WTC11 (cell line): ENCODE measurements at regions not wholly inside any gene's neighbourhood (a gene's known extent, or its start where the extent isn't known, plus 50 kb on each side); places are given as distances from the start of the nearest gene placed in this dataset.

Experiments used
- ATAC-seq: fragments of 200-7000 bp; cut with Tn5 transposase; 2 replicates; pipeline ENCODE4 v1.10.0; 2021; ENCODE audit warnings: mild to moderate bottlenecking, moderate library complexity
- CTCF ChIA-PET: fragments of 300-600 bp; sonication (Branson Sonifier 250); formaldehyde crosslinking; loops from one replicate; lab custom pipeline; 2021; ENCODE audit warnings: antibody characterized with exemption; lab: Charles Lee
- POLR2A ChIA-PET: fragments of 350-600 bp; sonication (Branson Sonifier 250); formaldehyde crosslinking; loops from one replicate; lab custom pipeline; 2021; ENCODE audit warnings: antibody characterized with exemption; lab: Charles Lee
- DNase-seq: peaks from one replicate; pipeline ENCODE4 v3.0.0; 2021; ENCODE audit warnings: low spot score
- H3K27ac Mint-ChIP-seq: 2 replicates; pipeline ENCODE4 v1.8.0; 2021; ENCODE audit warnings: mixed read lengths
- H3K27me3 Mint-ChIP-seq: 2 replicates; pipeline ENCODE4 v1.8.0; 2021; ENCODE audit warnings: low read depth, mild to moderate bottlenecking, moderate library complexity, mixed read lengths
- H3K36me3 Mint-ChIP-seq: 2 replicates; pipeline ENCODE4 v1.8.0; 2021; ENCODE audit warnings: mixed read lengths
- H3K4me1 Mint-ChIP-seq: 2 replicates; pipeline ENCODE4 v1.8.0; 2022; ENCODE audit warnings: mixed read lengths
- H3K4me3 Mint-ChIP-seq: 2 replicates; pipeline ENCODE4 v1.8.0; 2021; ENCODE audit warnings: mild to moderate bottlenecking, moderate library complexity, mixed read lengths
- H3K9me3 Mint-ChIP-seq: 2 replicates; pipeline ENCODE4 v1.8.0; 2021; ENCODE audit warnings: mixed read lengths
- AR ChIP-seq: fragments of 250-450 bp; sonication (Bioruptor Pico); IDR thresholded peaks from 2 replicates; pipeline ENCODE4 v1.9.0; 2021; ENCODE audit warnings: mild to moderate bottlenecking
- ATF1 ChIP-seq: sonication (generic); formaldehyde crosslinking; IDR thresholded peaks from 2 replicates; pipeline ENCODE4 v1.8.1; 2023; ENCODE audit warnings: mild to moderate bottlenecking, moderate library complexity, missing genetic modification reagents
- ATF2 ChIP-seq: sonication (generic); formaldehyde crosslinking; IDR thresholded peaks from 2 replicates; pipeline ENCODE4 v1.8.1; 2022; ENCODE audit warnings: low read depth, missing genetic modification reagents, borderline replicate concordance
- CREM ChIP-seq: sonication (generic); formaldehyde crosslinking; IDR thresholded peaks from 2 replicates; pipeline ENCODE4 v1.8.1; 2022; ENCODE audit warnings: mild to moderate bottlenecking, missing genetic modification reagents, moderate library complexity
- GABPB1 ChIP-seq: sonication (generic); formaldehyde crosslinking; IDR thresholded peaks from 2 replicates; pipeline ENCODE4 v1.8.1; 2023; ENCODE audit warnings: mild to moderate bottlenecking, missing genetic modification reagents
- GTF2I ChIP-seq: fragments of 250-450 bp; sonication (Bioruptor Pico); conservative IDR thresholded peaks from 2 replicates; pipeline ENCODE4 v1.4.0; 2021; ENCODE audit warnings: mild to moderate bottlenecking
- PRDM15 ChIP-seq: sonication (generic); formaldehyde crosslinking; IDR thresholded peaks from 2 replicates; pipeline ENCODE4 v1.8.0; 2022; ENCODE audit warnings: missing genetic modification reagents
- PREB ChIP-seq: sonication (generic); formaldehyde crosslinking; IDR thresholded peaks from 2 replicates; pipeline ENCODE4 v1.8.1; 2022; ENCODE audit warnings: mild to moderate bottlenecking, missing genetic modification reagents, moderate library complexity, borderline replicate concordance
- PRRX2 ChIP-seq: fragments of 250-450 bp; sonication (Bioruptor Pico); IDR thresholded peaks from 2 replicates; pipeline ENCODE4 v1.8.0; 2021; ENCODE audit warnings: mild to moderate bottlenecking
- SOX15 ChIP-seq: fragments of 250-450 bp; sonication (Bioruptor Pico); IDR thresholded peaks from 2 replicates; pipeline ENCODE4 v1.9.0; 2021; ENCODE audit warnings: mild to moderate bottlenecking
- USF1 ChIP-seq: sonication (generic); formaldehyde crosslinking; IDR thresholded peaks from 2 replicates; pipeline ENCODE4 v1.8.0; 2022; ENCODE audit warnings: mild to moderate bottlenecking, missing genetic modification reagents
- USF2 ChIP-seq: sonication (generic); formaldehyde crosslinking; IDR thresholded peaks from 2 replicates; pipeline ENCODE4 v1.8.1; 2023; ENCODE audit warnings: mild to moderate bottlenecking, missing genetic modification reagents, moderate library complexity
- ZNF138 ChIP-seq: sonication (generic); formaldehyde crosslinking; conservative IDR thresholded peaks from 2 replicates; pipeline ENCODE4 v1.8.1; 2022; ENCODE audit warnings: mild to moderate bottlenecking, moderate library complexity, missing genetic modification reagents
- ZNF232 ChIP-seq: sonication (generic); formaldehyde crosslinking; IDR thresholded peaks from 2 replicates; pipeline ENCODE4 v1.8.0; 2022; ENCODE audit warnings: mild to moderate bottlenecking, missing genetic modification reagents
- TF ChIP-seq, protein P1 (sequence below): sonication (generic); formaldehyde crosslinking; IDR thresholded peaks from 2 replicates; pipeline ENCODE4 v1.8.1; 2022; ENCODE audit warnings: missing genetic modification reagents, borderline replicate concordance
- TF ChIP-seq, protein P2 (sequence below): fragments of 200-600 bp; IDR thresholded peaks from 2 replicates; pipeline ENCODE4 v1.8.0; 2022; ENCODE audit warnings: antibody characterized with exemption
- TF ChIP-seq, protein P3 (sequence below): fragments of 250-450 bp; sonication (Bioruptor Pico); IDR thresholded peaks from 2 replicates; pipeline ENCODE4 v1.8.0; 2021; ENCODE audit warnings: mild to moderate bottlenecking

- TF ChIP-seq AR (CRISPR knock-in tag) (no peak), ZNF138 (no peak), PRRX2 (no peak), ATF2 (CRISPR knock-in tag) (no peak), ZNF232 (CRISPR knock-in tag) (no peak)
- TF ChIP-seq, protein P1, sequence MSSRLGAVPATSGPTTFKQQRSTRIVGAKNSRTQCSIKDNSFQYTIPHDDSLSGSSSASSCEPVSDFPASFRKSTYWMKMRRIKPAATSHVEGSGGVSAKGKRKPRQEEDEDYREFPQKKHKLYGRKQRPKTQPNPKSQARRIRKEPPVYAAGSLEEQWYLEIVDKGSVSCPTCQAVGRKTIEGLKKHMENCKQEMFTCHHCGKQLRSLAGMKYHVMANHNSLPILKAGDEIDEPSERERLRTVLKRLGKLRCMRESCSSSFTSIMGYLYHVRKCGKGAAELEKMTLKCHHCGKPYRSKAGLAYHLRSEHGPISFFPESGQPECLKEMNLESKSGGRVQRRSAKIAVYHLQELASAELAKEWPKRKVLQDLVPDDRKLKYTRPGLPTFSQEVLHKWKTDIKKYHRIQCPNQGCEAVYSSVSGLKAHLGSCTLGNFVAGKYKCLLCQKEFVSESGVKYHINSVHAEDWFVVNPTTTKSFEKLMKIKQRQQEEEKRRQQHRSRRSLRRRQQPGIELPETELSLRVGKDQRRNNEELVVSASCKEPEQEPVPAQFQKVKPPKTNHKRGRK (CRISPR knock-in tag), result no peak
Observed at GRCh38 chr2:144912206-144912605, 392.3 kb upstream of the ZEB2 start (continued).

DNA sequence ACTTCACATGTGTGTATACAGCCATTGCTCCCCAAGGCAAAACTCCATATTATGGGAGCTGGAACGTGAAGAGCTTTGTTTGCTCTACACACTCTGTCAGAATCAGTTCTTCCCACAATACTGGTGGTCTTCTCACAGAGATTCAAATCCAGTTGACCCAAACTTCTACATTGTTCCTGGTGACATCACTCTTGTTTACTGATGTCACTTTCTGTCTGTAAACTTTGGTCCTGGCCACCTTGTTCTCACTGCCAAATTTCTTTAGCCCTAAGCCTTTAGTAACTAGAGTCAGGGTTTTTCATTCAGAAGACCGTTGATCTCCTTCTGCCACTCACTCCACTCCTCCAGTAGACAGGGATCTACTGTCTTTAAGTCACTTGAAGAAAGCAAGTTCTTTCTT lies 386.0 kb upstream of the ZEB2 start:
- CTCF ChIA-PET, result no interaction called here
- no peak for ATAC-seq
- H3K27ac Mint-ChIP-seq, result no peak overlapping the region
- H3K4me1 Mint-ChIP-seq, result peaks cover 18% of the 10 kb centered on the region
- H3K4me3 Mint-ChIP-seq, result no peak overlapping the region
- peaks cover 9% of the 10 kb centered on the region for H3K36me3 Mint-ChIP-seq
- POLR2A ChIA-PET, result no interaction called here
- no peak for DNase-seq
- no peaks in the 10 kb centered on the region for H3K27me3 Mint-ChIP-seq
- H3K9me3 Mint-ChIP-seq, result peaks cover 8% of the 10 kb centered on the region
- TF ChIP-seq, protein P2, sequence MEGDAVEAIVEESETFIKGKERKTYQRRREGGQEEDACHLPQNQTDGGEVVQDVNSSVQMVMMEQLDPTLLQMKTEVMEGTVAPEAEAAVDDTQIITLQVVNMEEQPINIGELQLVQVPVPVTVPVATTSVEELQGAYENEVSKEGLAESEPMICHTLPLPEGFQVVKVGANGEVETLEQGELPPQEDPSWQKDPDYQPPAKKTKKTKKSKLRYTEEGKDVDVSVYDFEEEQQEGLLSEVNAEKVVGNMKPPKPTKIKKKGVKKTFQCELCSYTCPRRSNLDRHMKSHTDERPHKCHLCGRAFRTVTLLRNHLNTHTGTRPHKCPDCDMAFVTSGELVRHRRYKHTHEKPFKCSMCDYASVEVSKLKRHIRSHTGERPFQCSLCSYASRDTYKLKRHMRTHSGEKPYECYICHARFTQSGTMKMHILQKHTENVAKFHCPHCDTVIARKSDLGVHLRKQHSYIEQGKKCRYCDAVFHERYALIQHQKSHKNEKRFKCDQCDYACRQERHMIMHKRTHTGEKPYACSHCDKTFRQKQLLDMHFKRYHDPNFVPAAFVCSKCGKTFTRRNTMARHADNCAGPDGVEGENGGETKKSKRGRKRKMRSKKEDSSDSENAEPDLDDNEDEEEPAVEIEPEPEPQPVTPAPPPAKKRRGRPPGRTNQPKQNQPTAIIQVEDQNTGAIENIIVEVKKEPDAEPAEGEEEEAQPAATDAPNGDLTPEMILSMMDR, result no peak
- no peak for TF ChIP-seq CREM (CRISPR knock-in tag)
- no peak for TF ChIP-seq ATF1 (CRISPR knock-in tag)
- TF ChIP-seq PRDM15, result no peak
- TF ChIP-seq SOX15 (CRISPR knock-in tag), result no peak
- TF ChIP-seq USF1 (CRISPR knock-in tag), result no peak
- no peak for TF ChIP-seq GTF2I (CRISPR knock-in tag)
- TF ChIP-seq USF2, result no peak
- TF ChIP-seq PREB (CRISPR knock-in tag), result no peak
- TF ChIP-seq, protein P3, sequence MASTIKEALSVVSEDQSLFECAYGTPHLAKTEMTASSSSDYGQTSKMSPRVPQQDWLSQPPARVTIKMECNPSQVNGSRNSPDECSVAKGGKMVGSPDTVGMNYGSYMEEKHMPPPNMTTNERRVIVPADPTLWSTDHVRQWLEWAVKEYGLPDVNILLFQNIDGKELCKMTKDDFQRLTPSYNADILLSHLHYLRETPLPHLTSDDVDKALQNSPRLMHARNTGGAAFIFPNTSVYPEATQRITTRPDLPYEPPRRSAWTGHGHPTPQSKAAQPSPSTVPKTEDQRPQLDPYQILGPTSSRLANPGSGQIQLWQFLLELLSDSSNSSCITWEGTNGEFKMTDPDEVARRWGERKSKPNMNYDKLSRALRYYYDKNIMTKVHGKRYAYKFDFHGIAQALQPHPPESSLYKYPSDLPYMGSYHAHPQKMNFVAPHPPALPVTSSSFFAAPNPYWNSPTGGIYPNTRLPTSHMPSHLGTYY, result no peak
- no peak for TF ChIP-seq GABPB1 (CRISPR knock-in tag)
